GM23338 (cell line): ENCODE measurements at regions not wholly inside any gene's neighbourhood (a gene's known extent, or its start where the extent isn't known, plus 50 kb on each side); places are given as distances from the start of the nearest gene placed in this dataset.

Source experiments
- ATAC-seq: fragments of 200-7000 bp; cut with Tn5 transposase; 3 replicates; pipeline ENCODE4 v1.9.1; 2020
- DNase-seq: peaks from one replicate; pipeline ENCODE4 v3.0.0-alpha.2; 2015; ENCODE audit warnings: low spot score
- H2AFZ ChIP-seq: fragments of 200-600 bp; sonication (generic); 2 replicates; pipeline ENCODE4 v1.8.0; 2016; ENCODE audit warnings: antibody characterized with exemption, mild to moderate bottlenecking, moderate library complexity
- H3F3A ChIP-seq: fragments of 200-600 bp; sonication (generic); replicated peaks from 2 replicates; pipeline ENCODE4 v1.8.0; 2017; ENCODE audit warnings: antibody characterized with exemption, mixed run types, low read depth
- H3K27ac ChIP-seq: fragments of 200-600 bp; sonication (generic); 2 replicates; pipeline ENCODE4 v1.6.1; 2016; ENCODE audit warnings: low read depth
- H3K27me3 ChIP-seq: fragments of 200-600 bp; sonication (generic); 2 replicates; pipeline ENCODE4 v1.8.0; 2016; ENCODE audit warnings: mild to moderate bottlenecking, mixed run types, moderate library complexity; ENCODE audit not compliant: insufficient read depth
- H3K36me3 ChIP-seq: fragments of 200-600 bp; sonication (generic); 2 replicates; pipeline ENCODE4 v1.8.0; 2016; ENCODE audit warnings: mild to moderate bottlenecking; ENCODE audit not compliant: insufficient read depth
- H3K4me1 ChIP-seq: fragments of 200-600 bp; sonication (generic); 2 replicates; pipeline ENCODE4 v1.8.0; 2016; ENCODE audit warnings: mild to moderate bottlenecking, moderate library complexity; ENCODE audit not compliant: insufficient read depth
- H3K4me2 ChIP-seq: fragments of 200-600 bp; sonication (generic); 2 replicates; pipeline ENCODE4 v1.7.1; 2017; ENCODE audit warnings: mixed run types
- H3K4me3 ChIP-seq: fragments of 200-600 bp; sonication (generic); 2 replicates; pipeline ENCODE4 v1.6.1; 2016; ENCODE audit warnings: mixed run types
- H3K79me2 ChIP-seq: fragments of 200-600 bp; sonication (generic); replicated peaks from 2 replicates; pipeline ENCODE4 v1.8.0; 2017; ENCODE audit warnings: mild to moderate bottlenecking; ENCODE audit not compliant: insufficient read depth
- H3K9me2 ChIP-seq: fragments of 200-600 bp; sonication (generic); 2 replicates; pipeline ENCODE4 v1.8.0; 2017; ENCODE audit not compliant: insufficient read depth
- H4K20me1 ChIP-seq: fragments of 200-600 bp; sonication (generic); replicated peaks from 2 replicates; pipeline ENCODE4 v1.8.0; 2017; ENCODE audit warnings: mild to moderate bottlenecking; ENCODE audit not compliant: insufficient read depth
- H3K27ac Mint-ChIP-seq: 2 replicates; pipeline ENCODE4 v1.8.0; 2020; ENCODE audit warnings: inconsistent platforms, mild to moderate bottlenecking, moderate library complexity, mixed read lengths
- H3K27me3 Mint-ChIP-seq: 3 replicates; pipeline ENCODE4 v1.8.0; 2022; ENCODE audit warnings: low read depth, mild to moderate bottlenecking, moderate library complexity, mixed read lengths, inconsistent platforms; ENCODE audit not compliant: insufficient read depth, poor library complexity
- H3K36me3 Mint-ChIP-seq: 3 replicates; pipeline ENCODE4 v1.8.0; 2021; ENCODE audit warnings: low read depth, mild to moderate bottlenecking, inconsistent platforms, moderate library complexity, mixed read lengths
- H3K4me1 Mint-ChIP-seq: 3 replicates; pipeline ENCODE4 v1.8.0; 2020; ENCODE audit warnings: mild to moderate bottlenecking, inconsistent platforms, mixed read lengths
- H3K4me3 Mint-ChIP-seq: 3 replicates; pipeline ENCODE4 v1.8.0; 2021; ENCODE audit warnings: moderate library complexity, mild to moderate bottlenecking, inconsistent platforms, mixed read lengths
- H3K9me3 Mint-ChIP-seq: 3 replicates; pipeline ENCODE4 v1.8.0; 2020; ENCODE audit warnings: moderate library complexity, mild to moderate bottlenecking, inconsistent platforms, mixed read lengths
- CREB1 ChIP-seq: fragments of 250-450 bp; sonication (Bioruptor Pico); IDR thresholded peaks from 2 replicates; pipeline ENCODE4 v1.5.0; 2020; ENCODE audit warnings: low read depth, mild to moderate bottlenecking, moderate library complexity
- CTCF ChIP-seq, 2 experiments: fragments of 200-600 bp in 1 of 2; sonication (generic) in 1 of 2; conservative IDR thresholded peaks; 2 replicates each; pipeline versions ENCODE4 v1.5.1 to v1.6.1; 2016 to 2017; ENCODE audit warnings: antibody characterized with exemption in 2 of 2, low read depth in 2 of 2, mild to moderate bottlenecking in 2 of 2, moderate library complexity in 1 of 2
- ETS1 ChIP-seq: IDR thresholded peaks from 2 replicates; pipeline ENCODE4 v1.6.1; 2016; ENCODE audit warnings: antibody characterized with exemption
- EZH2 ChIP-seq: fragments of 200-600 bp; sonication (generic); IDR thresholded peaks from one replicate; pipeline ENCODE4 v1.8.0; 2017; ENCODE audit warnings: antibody characterized with exemption, mild to moderate bottlenecking, low read depth; ENCODE audit not compliant: unreplicated experiment
- EZH2phosphoT487 ChIP-seq: fragments of 200-600 bp; sonication (generic); IDR thresholded peaks from one replicate; pipeline ENCODE4 v1.8.1; 2018; ENCODE audit warnings: antibody characterized with exemption; ENCODE audit not compliant: unreplicated experiment
- NANOG ChIP-seq: IDR thresholded peaks from 2 replicates; pipeline ENCODE4 v1.6.1; 2016; ENCODE audit warnings: antibody characterized with exemption, borderline replicate concordance
- STAT1 ChIP-seq: IDR thresholded peaks from one replicate; pipeline ENCODE4 v1.6.1; 2016; ENCODE audit warnings: antibody characterized with exemption; ENCODE audit not compliant: unreplicated experiment
- TF ChIP-seq, protein P1 (sequence below): IDR thresholded peaks from one replicate; pipeline ENCODE4 v1.6.1; 2018; ENCODE audit warnings: antibody characterized with exemption; ENCODE audit not compliant: unreplicated experiment
- TF ChIP-seq, protein P2 (sequence below): fragments of 250-450 bp; sonication (Bioruptor Pico); IDR thresholded peaks from 2 replicates; pipeline ENCODE4 v1.5.0; 2020; ENCODE audit warnings: mild to moderate bottlenecking, moderate library complexity

- DNase-seq (no peak), ATAC-seq (no peak)
- TF ChIP-seq EZH2 = no peak
- no peak for TF ChIP-seq CTCF (conservative IDR thresholded peaks at IDR 0.05; ENCODE audit: low read depth in 2 of 2)
- no peak for TF ChIP-seq STAT1
- TF ChIP-seq EZH2phosphoT487 = no peak
- TF ChIP-seq, protein P1, sequence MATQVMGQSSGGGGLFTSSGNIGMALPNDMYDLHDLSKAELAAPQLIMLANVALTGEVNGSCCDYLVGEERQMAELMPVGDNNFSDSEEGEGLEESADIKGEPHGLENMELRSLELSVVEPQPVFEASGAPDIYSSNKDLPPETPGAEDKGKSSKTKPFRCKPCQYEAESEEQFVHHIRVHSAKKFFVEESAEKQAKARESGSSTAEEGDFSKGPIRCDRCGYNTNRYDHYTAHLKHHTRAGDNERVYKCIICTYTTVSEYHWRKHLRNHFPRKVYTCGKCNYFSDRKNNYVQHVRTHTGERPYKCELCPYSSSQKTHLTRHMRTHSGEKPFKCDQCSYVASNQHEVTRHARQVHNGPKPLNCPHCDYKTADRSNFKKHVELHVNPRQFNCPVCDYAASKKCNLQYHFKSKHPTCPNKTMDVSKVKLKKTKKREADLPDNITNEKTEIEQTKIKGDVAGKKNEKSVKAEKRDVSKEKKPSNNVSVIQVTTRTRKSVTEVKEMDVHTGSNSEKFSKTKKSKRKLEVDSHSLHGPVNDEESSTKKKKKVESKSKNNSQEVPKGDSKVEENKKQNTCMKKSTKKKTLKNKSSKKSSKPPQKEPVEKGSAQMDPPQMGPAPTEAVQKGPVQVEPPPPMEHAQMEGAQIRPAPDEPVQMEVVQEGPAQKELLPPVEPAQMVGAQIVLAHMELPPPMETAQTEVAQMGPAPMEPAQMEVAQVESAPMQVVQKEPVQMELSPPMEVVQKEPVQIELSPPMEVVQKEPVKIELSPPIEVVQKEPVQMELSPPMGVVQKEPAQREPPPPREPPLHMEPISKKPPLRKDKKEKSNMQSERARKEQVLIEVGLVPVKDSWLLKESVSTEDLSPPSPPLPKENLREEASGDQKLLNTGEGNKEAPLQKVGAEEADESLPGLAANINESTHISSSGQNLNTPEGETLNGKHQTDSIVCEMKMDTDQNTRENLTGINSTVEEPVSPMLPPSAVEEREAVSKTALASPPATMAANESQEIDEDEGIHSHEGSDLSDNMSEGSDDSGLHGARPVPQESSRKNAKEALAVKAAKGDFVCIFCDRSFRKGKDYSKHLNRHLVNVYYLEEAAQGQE = no peak
- TF ChIP-seq CREB1 (CRISPR knock-in tag) = no peak
- TF ChIP-seq ETS1 = no peak
- TF ChIP-seq, protein P2, sequence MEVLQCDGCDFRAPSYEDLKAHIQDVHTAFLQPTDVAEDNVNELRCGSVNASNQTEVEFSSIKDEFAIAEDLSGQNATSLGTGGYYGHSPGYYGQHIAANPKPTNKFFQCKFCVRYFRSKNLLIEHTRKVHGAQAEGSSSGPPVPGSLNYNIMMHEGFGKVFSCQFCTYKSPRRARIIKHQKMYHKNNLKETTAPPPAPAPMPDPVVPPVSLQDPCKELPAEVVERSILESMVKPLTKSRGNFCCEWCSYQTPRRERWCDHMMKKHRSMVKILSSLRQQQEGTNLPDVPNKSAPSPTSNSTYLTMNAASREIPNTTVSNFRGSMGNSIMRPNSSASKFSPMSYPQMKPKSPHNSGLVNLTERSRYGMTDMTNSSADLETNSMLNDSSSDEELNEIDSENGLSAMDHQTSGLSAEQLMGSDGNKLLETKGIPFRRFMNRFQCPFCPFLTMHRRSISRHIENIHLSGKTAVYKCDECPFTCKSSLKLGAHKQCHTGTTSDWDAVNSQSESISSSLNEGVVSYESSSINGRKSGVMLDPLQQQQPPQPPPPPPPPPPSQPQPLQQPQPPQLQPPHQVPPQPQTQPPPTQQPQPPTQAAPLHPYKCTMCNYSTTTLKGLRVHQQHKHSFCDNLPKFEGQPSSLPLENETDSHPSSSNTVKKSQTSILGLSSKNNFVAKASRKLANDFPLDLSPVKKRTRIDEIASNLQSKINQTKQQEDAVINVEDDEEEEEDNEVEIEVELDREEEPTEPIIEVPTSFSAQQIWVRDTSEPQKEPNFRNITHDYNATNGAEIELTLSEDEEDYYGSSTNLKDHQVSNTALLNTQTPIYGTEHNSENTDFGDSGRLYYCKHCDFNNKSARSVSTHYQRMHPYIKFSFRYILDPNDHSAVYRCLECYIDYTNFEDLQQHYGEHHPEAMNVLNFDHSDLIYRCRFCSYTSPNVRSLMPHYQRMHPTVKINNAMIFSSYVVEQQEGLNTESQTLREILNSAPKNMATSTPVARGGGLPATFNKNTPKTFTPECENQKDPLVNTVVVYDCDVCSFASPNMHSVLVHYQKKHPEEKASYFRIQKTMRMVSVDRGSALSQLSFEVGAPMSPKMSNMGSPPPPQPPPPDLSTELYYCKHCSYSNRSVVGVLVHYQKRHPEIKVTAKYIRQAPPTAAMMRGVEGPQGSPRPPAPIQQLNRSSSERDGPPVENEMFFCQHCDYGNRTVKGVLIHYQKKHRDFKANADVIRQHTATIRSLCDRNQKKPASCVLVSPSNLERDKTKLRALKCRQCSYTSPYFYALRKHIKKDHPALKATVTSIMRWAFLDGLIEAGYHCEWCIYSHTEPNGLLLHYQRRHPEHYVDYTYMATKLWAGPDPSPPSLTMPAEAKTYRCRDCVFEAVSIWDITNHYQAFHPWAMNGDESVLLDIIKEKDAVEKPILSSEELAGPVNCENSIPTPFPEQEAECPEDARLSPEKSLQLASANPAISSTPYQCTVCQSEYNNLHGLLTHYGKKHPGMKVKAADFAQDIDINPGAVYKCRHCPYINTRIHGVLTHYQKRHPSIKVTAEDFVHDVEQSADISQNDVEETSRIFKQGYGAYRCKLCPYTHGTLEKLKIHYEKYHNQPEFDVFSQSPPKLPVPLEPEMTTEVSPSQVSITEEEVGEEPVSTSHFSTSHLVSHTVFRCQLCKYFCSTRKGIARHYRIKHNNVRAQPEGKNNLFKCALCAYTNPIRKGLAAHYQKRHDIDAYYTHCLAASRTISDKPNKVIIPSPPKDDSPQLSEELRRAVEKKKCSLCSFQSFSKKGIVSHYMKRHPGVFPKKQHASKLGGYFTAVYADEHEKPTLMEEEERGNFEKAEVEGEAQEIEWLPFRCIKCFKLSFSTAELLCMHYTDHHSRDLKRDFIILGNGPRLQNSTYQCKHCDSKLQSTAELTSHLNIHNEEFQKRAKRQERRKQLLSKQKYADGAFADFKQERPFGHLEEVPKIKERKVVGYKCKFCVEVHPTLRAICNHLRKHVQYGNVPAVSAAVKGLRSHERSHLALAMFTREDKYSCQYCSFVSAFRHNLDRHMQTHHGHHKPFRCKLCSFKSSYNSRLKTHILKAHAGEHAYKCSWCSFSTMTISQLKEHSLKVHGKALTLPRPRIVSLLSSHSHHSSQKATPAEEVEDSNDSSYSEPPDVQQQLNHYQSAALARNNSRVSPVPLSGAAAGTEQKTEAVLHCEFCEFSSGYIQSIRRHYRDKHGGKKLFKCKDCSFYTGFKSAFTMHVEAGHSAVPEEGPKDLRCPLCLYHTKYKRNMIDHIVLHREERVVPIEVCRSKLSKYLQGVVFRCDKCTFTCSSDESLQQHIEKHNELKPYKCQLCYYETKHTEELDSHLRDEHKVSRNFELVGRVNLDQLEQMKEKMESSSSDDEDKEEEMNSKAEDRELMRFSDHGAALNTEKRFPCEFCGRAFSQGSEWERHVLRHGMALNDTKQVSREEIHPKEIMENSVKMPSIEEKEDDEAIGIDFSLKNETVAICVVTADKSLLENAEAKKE (CRISPR knock-in tag) = no peak
- no peak for TF ChIP-seq NANOG
- no peaks in the 10 kb centered on the region for H3K27me3 ChIP-seq
- Mint-ChIP-seq H3K27ac (no peak overlapping the region), H3K4me1 (peaks cover 18% of the 10 kb centered on the region), H3K27me3 (peaks cover 6% of the 10 kb centered on the region), H3K9me3 (peaks cover 11% of the 10 kb centered on the region), H3K36me3 (peaks cover 4% of the 10 kb centered on the region), H3K4me3 (no peak overlapping the region)
- no peaks in the 10 kb centered on the region for H3K36me3 ChIP-seq
- no peaks in the 10 kb centered on the region for H3K9me2 ChIP-seq
- H4K20me1 ChIP-seq = no peaks in the 10 kb centered on the region
- H3F3A ChIP-seq = no peaks in the 10 kb centered on the region
- no peak overlapping the region for H3K27ac ChIP-seq
- H3K4me2 ChIP-seq = peak overlapping the region; percentile 11; the same call in 1 of the 2 replicates
- H3K79me2 ChIP-seq = no peaks in the 10 kb centered on the region
- peak overlapping the region; percentile 88 for H2AFZ ChIP-seq
- H3K4me3 ChIP-seq = no peak overlapping the region
- H3K4me1 ChIP-seq = peaks cover 12% of the 10 kb centered on the region
Observed at GRCh38 chr4:71095545-71095944, 102.1 kb downstream of the DCK start.
